ENCODE measurements at regions not wholly inside any gene's neighbourhood (a gene's known extent, or its start where the extent isn't known, plus 50 kb on each side); places are given as distances from the start of the nearest gene placed in this dataset.

DNA sequence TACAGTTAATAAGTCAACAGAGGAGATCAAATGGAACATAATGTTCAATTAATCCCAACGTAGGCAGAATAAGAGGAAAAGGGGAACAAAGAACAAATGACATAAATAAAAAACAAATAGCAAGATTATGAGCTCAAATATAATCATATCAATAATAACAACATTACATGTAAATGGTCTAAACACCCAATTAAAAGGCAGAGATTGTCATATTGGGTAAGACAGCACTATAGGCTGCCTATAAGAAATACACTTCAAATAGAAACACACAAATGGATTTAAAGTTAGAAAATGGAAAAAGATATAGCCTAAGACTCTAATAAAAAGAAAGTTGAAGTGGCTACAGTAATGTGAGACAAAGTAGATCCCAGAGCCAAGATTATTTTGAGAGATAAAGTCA, 126.4 kb upstream of the PTER start:
- no peak for TF ChIP-seq EZH2phosphoT487 (conservative IDR thresholded peaks at IDR 0.05; ENCODE audit: low read length)
- TF ChIP-seq, protein P1, sequence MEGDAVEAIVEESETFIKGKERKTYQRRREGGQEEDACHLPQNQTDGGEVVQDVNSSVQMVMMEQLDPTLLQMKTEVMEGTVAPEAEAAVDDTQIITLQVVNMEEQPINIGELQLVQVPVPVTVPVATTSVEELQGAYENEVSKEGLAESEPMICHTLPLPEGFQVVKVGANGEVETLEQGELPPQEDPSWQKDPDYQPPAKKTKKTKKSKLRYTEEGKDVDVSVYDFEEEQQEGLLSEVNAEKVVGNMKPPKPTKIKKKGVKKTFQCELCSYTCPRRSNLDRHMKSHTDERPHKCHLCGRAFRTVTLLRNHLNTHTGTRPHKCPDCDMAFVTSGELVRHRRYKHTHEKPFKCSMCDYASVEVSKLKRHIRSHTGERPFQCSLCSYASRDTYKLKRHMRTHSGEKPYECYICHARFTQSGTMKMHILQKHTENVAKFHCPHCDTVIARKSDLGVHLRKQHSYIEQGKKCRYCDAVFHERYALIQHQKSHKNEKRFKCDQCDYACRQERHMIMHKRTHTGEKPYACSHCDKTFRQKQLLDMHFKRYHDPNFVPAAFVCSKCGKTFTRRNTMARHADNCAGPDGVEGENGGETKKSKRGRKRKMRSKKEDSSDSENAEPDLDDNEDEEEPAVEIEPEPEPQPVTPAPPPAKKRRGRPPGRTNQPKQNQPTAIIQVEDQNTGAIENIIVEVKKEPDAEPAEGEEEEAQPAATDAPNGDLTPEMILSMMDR (IDR thresholded peaks at IDR 0.05; ENCODE audit: insufficient read depth, low read length, poor library complexity, severe bottlenecking): no peak

Measured in SU-DHL-6 (cell line).